Activated CD8-positive, alpha-beta memory T cell treated with anti-CD3 and anti-CD28 coated beads for 36 hours (primary cell): ENCODE measurements at regions not wholly inside any gene's neighbourhood (a gene's known extent, or its start where the extent isn't known, plus 50 kb on each side); places are given as distances from the start of the nearest gene placed in this dataset.

ENCODE experiments used
- CTCF ChIA-PET: fragments of 350-600 bp; sonication (Branson Sonifier 250); formaldehyde crosslinking; loops from one replicate; lab custom pipeline; 2021; ENCODE audit warnings: antibody characterized with exemption; lab: Charles Lee
- POLR2A ChIA-PET: fragments of 350-600 bp; sonication (Branson Sonifier 250); formaldehyde crosslinking; loops from one replicate; lab custom pipeline; 2021; ENCODE audit warnings: antibody characterized with exemption; lab: Charles Lee

- ChIA-PET CTCF (no interaction called here), POLR2A (no interaction called here)
These were observed 75.0 kb upstream of the HECTD2 start for GRCh38 chr10:91335147-91335546.

GRCh38 chr10:91339729-91340128 lies 70.4 kb upstream of the HECTD2 start:
- POLR2A ChIA-PET, result no interaction called here
- CTCF ChIA-PET, result no interaction called here

GRCh38 chr10:91340613-91341362 lies 69.4 kb upstream of the HECTD2 start:
- CTCF ChIA-PET, result no interaction called here
- POLR2A ChIA-PET, result no interaction called here

- CTCF ChIA-PET, result no interaction called here
- POLR2A ChIA-PET, result no interaction called here
These were observed 68.5 kb upstream of the HECTD2 start for GRCh38 chr10:91341686-91342085.

- CTCF ChIA-PET, result interaction anchor here (0.6 kb wide), 1 partner anchor 156 kb away, joined by 3 read pairs; no protein-coding TSS in a partner anchor
- POLR2A ChIA-PET, result no interaction called here
These were observed 67.1 kb upstream of the HECTD2 start for GRCh38 chr10:91343010-91343409.

GRCh38 chr10:91344117-91344856 lies 65.9 kb upstream of the HECTD2 start:
- POLR2A ChIA-PET, result no interaction called here
- CTCF ChIA-PET, result no interaction called here

GRCh38 chr10:91345716-91346115 lies 64.4 kb upstream of the HECTD2 start:
- ChIA-PET POLR2A (no interaction called here), CTCF (no interaction called here)

- ChIA-PET CTCF (no interaction called here), POLR2A (no interaction called here)
These were observed 62.6 kb upstream of the HECTD2 start for GRCh38 chr10:91347529-91347928.

GRCh38 chr10:91349381-91349780 lies 60.8 kb upstream of the HECTD2 start:
- POLR2A ChIA-PET, result no interaction called here
- CTCF ChIA-PET, result no interaction called here

GRCh38 chr10:91350651-91351081 lies 59.5 kb upstream of the HECTD2 start:
- POLR2A ChIA-PET, result no interaction called here
- CTCF ChIA-PET, result no interaction called here

GRCh38 chr10:91352760-91353159 lies 57.4 kb upstream of the HECTD2 start:
- ChIA-PET CTCF (no interaction called here), POLR2A (no interaction called here)

GRCh38 chr10:91354166-91355075 lies 55.7 kb upstream of the HECTD2 start:
- POLR2A ChIA-PET, result no interaction called here
- CTCF ChIA-PET, result no interaction called here

GRCh38 chr10:91355998-91356397 lies 54.1 kb upstream of the HECTD2 start:
- CTCF ChIA-PET, result interaction anchor here (0.5 kb wide), 1 partner anchor 45 kb away, joined by 4 read pairs; no protein-coding TSS in a partner anchor
- POLR2A ChIA-PET, result no interaction called here

GRCh38 chr10:91357497-91357896 lies 52.6 kb upstream of the HECTD2 start:
- POLR2A ChIA-PET, result no interaction called here
- CTCF ChIA-PET, result no interaction called here
